RWPE1 (cell line): ENCODE measurements at regions not wholly inside any gene's neighbourhood (a gene's known extent, or its start where the extent isn't known, plus 50 kb on each side); places are given as distances from the start of the nearest gene placed in this dataset.

Experiments used
- CTCF ChIA-PET: fragments of 350-600 bp; sonication (Branson Sonifier 250); formaldehyde crosslinking; extraction: SDS; loops from one replicate; lab custom pipeline; 2021; lab: Yijun Ruan, JAX
- POLR2A ChIA-PET: fragments of 400-600 bp; formaldehyde crosslinking; extraction: SDS; loops from one replicate; lab custom pipeline; 2020; ENCODE audit warnings: antibody characterized with exemption; ENCODE audit not compliant: low non-redundant PET; lab: Yijun Ruan, JAX
- DNase-seq: peaks from one replicate; pipeline ENCODE4 v3.0.0; 2012; ENCODE audit warnings: low spot score
- H3K27ac ChIP-seq: fragments of 450-650 bp; 2 replicates; pipeline ENCODE4 v1.5.1; 2017
- CTCF ChIP-seq: fragments of 450-650 bp; conservative IDR thresholded peaks from 2 replicates; pipeline ENCODE4 v1.5.1; 2017; ENCODE audit warnings: low read depth, mild to moderate bottlenecking

- peak; percentile 48 for TF ChIP-seq CTCF
- ChIA-PET CTCF (no interaction called here), POLR2A (no interaction called here)
- H3K27ac ChIP-seq: no peak overlapping the region
- no peak for DNase-seq
Observed at GRCh38 chr7:130814778-130815335, 80.8 kb upstream of the KLF14 start.

- CTCF ChIA-PET: no interaction called here
- no peak for TF ChIP-seq CTCF
Observed at GRCh38 chr7:130818056-130818455, 84.0 kb upstream of the KLF14 start.

GRCh38 chr7:130821864-130822263 is 87.9 kb upstream of the KLF14 start:
- ChIA-PET CTCF (interaction anchor here (0.5 kb wide), 1 partner anchor 36 kb away, joined by 5 read pairs; no protein-coding TSS in a partner anchor), POLR2A (no interaction called here)
- no peak for TF ChIP-seq CTCF
- DNase-seq: no peak
- no peak overlapping the region for H3K27ac ChIP-seq

More at GRCh38 chr7:130818056-130818455, 84.0 kb upstream of the KLF14 start:
- POLR2A ChIA-PET: no interaction called here
- H3K27ac ChIP-seq: no peak overlapping the region
- no peak for DNase-seq

- DNase-seq: no peak
- ChIA-PET POLR2A (no interaction called here), CTCF (interaction anchor here (0.5 kb wide), 1 partner anchor 37 kb away, joined by 5 read pairs; no protein-coding TSS in a partner anchor)
- H3K27ac ChIP-seq: no peak overlapping the region
- TF ChIP-seq CTCF: no peak
Observed at GRCh38 chr7:130822642-130823041, 88.6 kb upstream of the KLF14 start.

- CTCF ChIA-PET: no interaction called here
- no peak for TF ChIP-seq CTCF
- H3K27ac ChIP-seq: no peak overlapping the region
- no peak for DNase-seq
- POLR2A ChIA-PET: no interaction called here
Observed at GRCh38 chr7:130823060-130823459, 89.1 kb upstream of the KLF14 start.

- no peak overlapping the region for H3K27ac ChIP-seq
- TF ChIP-seq CTCF: no peak
- ChIA-PET POLR2A (no interaction called here), CTCF (no interaction called here)
- DNase-seq: no peak
Observed at GRCh38 chr7:130825819-130826218, 91.8 kb upstream of the KLF14 start.
